Esophagus squamous epithelium (tissue), 4 donors: ENCODE measurements at regions not wholly inside any gene's neighbourhood (a gene's known extent, or its start where the extent isn't known, plus 50 kb on each side); places are given as distances from the start of the nearest gene placed in this dataset.

Experiments used
- POLR2A ChIP-seq, 4 donors: fragments of 450-650 bp; IDR thresholded peaks; one replicate each; pipeline ENCODE4 v1.6.1; 2017; ENCODE audit warnings: antibody characterized with exemption in 4 of 4, mild to moderate bottlenecking in 4 of 4, moderate library complexity in 3 of 4
- TF ChIP-seq, protein P1 (sequence below), 6 experiments: fragments of 450-650 bp in 4 of 6; fragments of 200-600 bp in 2 of 6; sonication (generic) in 2 of 6; IDR thresholded peaks; one replicate each; pipeline ENCODE4 v1.5.1; 2016 to 2019; ENCODE audit warnings: antibody characterized with exemption in 6 of 6, mild to moderate bottlenecking in 4 of 6, moderate library complexity in 4 of 6

- TF ChIP-seq, protein P1, sequence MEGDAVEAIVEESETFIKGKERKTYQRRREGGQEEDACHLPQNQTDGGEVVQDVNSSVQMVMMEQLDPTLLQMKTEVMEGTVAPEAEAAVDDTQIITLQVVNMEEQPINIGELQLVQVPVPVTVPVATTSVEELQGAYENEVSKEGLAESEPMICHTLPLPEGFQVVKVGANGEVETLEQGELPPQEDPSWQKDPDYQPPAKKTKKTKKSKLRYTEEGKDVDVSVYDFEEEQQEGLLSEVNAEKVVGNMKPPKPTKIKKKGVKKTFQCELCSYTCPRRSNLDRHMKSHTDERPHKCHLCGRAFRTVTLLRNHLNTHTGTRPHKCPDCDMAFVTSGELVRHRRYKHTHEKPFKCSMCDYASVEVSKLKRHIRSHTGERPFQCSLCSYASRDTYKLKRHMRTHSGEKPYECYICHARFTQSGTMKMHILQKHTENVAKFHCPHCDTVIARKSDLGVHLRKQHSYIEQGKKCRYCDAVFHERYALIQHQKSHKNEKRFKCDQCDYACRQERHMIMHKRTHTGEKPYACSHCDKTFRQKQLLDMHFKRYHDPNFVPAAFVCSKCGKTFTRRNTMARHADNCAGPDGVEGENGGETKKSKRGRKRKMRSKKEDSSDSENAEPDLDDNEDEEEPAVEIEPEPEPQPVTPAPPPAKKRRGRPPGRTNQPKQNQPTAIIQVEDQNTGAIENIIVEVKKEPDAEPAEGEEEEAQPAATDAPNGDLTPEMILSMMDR (IDR thresholded peaks at IDR 0.05) = no peak
- TF ChIP-seq POLR2A (IDR thresholded peaks at IDR 0.05) = no peak
Observed at GRCh38 chr5:30438785-30439184, 754.7 kb upstream of the CDH6 start.
